ENCODE measurements at regions not wholly inside any gene's neighbourhood (a gene's known extent, or its start where the extent isn't known, plus 50 kb on each side); places are given as distances from the start of the nearest gene placed in this dataset.
"Not testable (repeated sequence)": the region's sequence is repeated elsewhere in the genome, so short reads cannot be mapped to it uniquely, and the experiment has no call there.

DNA sequence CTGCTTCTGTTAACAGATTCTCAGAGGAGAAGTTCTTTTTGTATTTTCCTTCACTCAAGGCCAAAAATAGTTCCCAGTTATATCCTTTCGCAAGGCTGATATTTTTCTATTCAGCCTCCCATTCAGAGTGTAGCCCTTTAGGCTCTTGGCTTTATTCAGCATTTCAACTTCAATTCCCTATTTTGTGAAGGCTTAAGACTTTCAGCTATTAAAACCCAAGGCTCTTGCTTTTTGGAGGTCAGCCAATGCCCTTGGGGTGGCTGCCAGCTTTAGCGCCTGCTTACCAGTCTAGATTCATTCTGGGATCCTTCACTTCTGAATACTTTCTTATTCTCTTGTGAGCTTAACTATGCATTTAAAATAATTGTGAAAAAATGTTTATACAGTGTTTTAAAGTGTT is 57.3 kb upstream of the ADGRA3 start:
- peak; percentile 5 for DNase-seq

- DNase-seq = no peak
Observed at GRCh38 chr4:22573641-22574040, 57.8 kb upstream of the ADGRA3 start.

- DNase-seq = no peak
Observed at GRCh38 chr4:22574424-22574823, 58.6 kb upstream of the ADGRA3 start.

- DNase-seq = no peak
Observed at GRCh38 chr4:22574880-22575279, 59.0 kb upstream of the ADGRA3 start.

DNA sequence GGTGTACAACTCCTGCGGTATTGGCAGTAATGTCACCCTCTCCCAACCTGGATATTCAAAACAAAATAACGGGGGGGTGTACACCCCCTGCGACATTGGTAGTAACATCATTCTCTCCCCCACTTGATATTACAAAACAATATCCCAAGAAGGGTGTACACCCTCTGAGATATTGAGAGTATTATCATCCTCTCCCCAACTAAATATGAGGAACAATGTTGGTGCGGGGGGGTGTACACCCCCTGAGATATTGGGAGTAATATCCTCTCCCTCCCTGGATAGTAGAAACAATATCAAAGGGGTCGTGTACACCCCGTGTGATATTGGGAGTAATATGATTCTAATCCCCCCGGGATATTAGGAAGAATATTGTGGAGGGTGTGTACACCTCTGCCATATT is 71.4 kb upstream of the ADGRA3 start:
- no peak for DNase-seq

GRCh38 chr4:22593933-22594332 is 78.1 kb upstream of the ADGRA3 start:
- DNase-seq = no peak

DNA sequence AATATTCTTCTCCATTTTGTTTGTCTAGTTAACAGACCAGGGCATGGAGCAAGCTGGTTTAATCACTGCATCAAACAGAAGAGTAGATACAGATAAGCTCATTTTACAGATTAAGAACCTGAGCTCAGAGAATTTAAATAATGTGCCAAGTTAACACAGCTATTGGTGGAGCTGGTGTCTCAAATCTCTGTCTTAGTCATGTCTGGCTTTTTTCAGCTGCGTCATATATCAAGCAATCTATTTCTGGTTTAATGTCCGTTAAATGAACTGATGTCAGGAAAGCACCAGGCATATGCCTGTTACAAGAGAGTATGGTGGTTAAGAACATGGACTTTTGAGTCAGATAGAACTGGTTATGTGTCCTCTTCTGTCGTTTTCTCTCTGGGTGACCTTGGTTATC is 79.8 kb upstream of the ADGRA3 start:
- no peak for DNase-seq

DNA sequence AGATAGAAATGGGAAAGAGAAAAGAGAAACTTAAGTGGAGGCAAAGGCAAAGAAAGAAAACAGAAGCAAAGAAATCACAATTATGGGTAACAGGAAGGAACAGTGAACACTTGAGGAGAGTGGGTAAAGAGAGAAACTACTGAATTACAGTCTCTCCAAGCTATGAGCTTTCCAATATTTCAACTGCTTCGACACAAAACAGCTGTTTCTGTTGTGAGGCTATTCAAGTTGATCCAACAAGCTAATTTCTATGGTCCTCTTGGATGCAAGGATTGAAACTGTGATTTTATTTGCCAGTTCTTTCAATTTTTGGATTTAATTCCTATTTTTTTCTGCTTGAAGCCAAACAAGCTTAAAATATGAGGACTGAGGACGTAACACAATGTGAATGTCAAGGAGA is 80.5 kb upstream of the ADGRA3 start:
- no peak for DNase-seq

DNA sequence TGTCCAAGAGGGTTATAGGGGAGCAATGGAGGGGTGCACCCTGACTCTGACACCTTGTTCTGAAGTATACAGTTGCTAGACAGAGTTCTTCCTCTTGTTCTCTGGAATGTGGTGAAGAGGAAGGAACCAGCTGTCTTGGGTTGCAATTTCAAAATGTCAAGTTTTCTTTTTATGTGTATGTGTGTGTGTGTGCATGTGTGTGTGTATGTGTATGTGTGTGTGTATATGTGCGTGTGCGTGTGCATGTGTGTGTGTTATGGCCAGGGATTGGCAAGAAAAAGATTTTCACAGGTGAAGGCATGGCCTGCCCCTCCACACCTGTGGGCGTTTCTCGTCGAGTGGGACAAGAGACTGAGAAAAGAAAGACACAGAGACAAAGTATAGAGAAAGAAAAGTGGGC is 81.6 kb upstream of the ADGRA3 start:
- DNase-seq = no peak

DNA sequence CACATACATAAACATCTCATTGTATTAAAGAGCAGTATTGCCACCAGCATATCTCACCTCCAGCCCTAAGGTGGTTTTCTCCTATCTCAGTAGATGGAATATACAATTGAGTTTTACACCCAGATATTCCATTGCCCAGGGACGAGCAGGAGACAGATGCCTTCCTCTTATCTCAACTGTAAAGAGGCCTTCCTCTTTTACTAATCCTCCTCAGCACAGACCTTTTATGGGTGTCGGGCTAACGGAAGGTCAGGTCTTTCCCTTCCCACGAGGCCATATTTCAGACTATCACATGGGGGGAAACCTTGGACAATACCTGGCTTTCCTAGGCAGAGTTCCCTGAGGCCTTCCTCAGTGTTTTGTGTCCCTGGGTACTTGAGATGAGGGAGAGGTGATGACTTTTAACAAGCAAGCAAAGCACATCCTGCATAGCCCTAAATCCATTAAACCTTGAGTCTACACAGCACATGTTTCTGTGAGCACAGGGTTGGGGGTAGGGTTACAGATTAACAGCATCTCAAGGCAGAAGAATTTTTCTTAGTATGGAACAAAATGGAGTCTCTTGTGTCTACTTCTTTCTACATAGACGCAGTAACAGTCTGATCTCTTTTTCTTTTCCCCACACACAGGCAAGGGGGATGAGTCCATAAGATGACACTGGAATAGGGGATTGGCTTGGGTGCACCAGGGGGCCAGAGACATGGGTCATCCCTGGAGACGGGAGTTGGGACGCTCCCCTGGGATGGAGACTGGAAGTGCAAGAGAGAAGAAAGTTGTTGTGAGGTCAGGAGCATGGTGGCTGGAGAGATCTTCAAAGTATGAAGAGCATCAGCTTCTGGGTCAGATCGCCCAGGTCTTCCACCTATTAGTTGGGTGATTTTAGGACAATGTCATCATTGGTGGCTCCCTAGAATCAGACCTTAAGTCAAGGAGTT is 82.5 kb upstream of the ADGRA3 start:
- DNase-seq = not testable (repeated sequence)

DNA sequence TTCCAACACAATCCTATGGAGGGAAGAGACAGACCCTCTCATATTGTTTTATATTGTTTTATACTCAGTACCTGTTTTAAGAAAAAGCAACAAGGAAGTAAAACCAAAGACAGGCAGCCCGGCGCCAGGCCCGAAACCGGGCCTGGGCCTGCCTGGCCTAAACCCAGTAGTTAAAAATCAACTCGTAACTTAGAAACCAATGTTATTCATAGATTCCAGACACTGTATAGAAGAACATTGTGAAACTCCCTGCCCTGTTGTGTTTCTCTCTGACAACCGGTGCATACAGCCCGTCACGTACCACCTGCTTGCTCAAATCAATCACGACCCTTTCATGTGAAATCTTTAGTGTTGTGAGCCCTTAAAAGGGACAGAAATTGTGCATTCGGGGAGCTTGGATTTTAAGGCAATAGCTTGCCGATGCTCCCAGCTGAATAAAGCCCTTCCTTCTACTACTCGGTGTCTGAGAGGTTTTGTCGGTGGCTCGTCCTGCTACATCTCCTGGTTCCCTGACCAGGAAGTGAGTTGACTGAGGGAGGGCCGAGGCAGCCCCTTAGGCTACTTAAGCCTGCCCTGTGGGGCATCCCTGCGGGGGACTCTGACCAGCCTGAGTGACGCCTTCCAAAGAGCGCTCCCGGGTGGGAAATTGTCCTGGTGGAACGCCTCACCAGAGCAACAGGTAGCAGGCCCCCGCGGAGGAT is 83.5 kb upstream of the ADGRA3 start:
- not testable (repeated sequence) for DNase-seq

DNA sequence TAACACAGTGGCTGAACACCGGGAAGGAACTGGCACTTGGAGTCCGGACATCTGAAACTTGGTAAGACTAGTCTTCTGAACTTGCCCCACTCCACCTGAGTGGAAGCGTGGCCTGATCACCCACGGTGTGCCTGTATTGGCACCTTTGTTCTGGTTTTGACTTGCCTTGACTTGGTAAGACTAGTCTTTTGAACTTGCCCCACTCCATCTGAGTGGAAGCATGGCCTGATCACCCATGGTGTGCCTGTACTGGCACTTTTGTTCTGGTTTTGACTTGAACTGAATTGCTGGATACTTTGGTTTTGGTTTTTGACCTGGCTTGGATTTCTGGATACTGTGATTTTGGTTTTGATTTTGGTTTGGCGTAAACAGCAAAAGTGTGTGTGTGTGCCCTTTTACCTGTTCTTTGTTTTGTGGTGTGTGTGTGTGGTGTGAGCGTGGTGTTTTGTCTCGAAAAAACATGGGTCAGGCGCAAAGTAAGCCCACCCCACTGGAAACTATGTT is 84.1 kb upstream of the ADGRA3 start:
- DNase-seq = not testable (repeated sequence)

DNA sequence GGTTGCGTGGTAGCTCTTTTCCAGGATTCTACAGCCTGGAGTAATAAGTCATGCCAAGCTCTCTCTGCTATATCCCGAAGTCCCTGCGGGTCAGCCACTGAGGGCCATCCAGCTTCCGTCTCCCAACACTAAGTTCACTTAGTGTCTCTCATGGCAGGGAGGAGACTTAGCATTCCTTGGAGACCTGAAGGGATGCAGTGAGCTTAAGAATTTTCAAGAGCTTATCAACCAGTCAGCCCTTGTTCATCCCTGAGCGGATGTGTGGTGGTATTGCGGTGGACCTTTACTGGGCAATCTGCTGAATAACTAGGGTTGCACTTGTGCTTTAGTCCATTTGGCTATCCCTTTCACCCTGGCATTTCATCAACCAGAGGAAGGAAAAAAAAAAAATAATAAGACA is 85.8 kb upstream of the ADGRA3 start:
- not testable (repeated sequence) for DNase-seq

DNA sequence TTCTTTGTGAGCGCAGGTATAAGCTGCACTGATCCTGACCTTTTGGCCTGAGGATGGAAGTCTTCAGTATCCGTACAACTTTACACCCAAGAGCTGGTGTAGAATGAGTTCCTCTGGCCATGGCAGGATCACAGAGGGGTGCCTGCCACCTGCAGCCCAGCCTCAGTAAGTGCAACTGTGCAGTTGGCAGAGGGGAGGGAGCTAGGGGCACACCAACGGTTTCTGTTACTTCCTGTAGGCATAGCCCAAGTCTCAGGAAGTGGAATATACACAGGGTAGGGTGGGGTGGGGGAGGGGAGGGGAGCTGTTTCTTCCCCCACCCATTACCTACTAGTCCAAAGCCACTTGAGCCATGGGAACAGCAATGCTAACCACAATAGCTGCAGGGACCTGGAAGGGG is 85.4 kb upstream of the GBA3 start:
- DNase-seq = peak; percentile 68

- not testable (repeated sequence) for DNase-seq
Observed at GRCh38 chr4:22609951-22610525, 82.7 kb upstream of the GBA3 start.

- DNase-seq = no peak
Observed at GRCh38 chr4:22614114-22614513, 78.6 kb upstream of the GBA3 start.

- DNase-seq = no peak
Observed at GRCh38 chr4:22616516-22616915, 76.2 kb upstream of the GBA3 start.

GRCh38 chr4:22620144-22620543 is 72.6 kb upstream of the GBA3 start:
- DNase-seq = not testable (repeated sequence)

DNA sequence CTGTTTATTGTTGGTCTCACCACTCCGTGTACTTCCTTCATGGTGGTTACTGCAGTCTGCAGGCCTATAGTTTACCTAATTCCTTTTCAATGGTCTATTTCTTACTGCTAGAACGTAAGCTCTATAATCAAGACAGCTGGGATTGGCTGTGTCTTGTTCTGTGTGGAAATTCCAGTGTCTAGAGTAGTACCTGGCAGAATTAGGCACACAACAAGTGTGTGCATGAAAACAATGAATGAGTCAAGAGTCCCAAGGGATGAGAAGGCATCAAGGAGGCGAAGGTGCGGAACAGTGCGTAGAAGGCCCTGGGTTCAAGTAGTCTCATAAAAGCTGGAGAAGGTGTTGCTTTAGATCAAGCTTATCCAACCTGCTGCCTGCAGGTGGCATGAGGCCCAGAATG is 70.8 kb upstream of the GBA3 start:
- DNase-seq = not testable (repeated sequence)

DNA sequence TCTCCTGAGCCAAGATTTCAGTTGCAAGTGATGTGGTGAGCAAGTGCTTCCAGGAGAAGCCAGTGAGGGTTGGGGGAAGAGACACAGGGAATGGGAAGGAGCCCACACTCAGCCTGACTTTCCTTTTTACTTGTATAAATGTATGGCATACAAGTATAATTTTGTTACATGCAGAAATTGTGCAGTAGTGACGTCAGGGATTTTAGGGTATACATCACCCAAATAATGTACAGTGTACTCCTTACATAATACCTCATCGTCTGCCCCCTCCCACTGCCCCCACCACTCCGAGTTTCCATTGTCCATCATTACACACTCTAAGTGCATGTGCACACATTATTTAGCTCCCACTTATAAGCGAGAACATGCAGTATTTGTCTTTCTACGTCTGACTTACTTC is 68.7 kb upstream of the GBA3 start:
- not testable (repeated sequence) for DNase-seq

- DNase-seq = no peak
Observed at GRCh38 chr4:22625311-22625710, 67.4 kb upstream of the GBA3 start.

DNA sequence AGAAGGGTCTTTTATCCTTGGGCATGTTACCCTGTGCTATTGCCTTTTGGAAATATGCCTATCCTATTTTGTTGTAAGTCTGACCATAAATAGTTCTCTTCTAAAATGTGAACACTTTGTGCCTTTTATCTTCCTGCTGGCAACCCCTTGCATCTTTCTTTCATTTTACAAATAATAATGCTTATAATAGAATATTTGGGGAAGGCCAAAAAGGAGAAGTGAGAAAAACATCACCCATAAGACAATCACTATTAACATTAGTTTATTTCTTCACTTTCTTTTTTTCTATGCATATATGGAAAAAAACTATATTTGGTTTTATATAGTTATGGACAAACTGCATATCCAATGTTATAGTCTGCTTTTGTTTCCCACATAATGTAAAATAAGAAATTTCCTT is 64.9 kb upstream of the GBA3 start:
- not testable (repeated sequence) for DNase-seq

GRCh38 chr4:22630161-22630975 is 62.4 kb upstream of the GBA3 start:
- not testable (repeated sequence) for DNase-seq

Data from hematopoietic multipotent progenitor cell treated with erythropoietin and hydrocortisone succinate and interleukin-3 and kit ligand, for 8 days (in vitro differentiated cells).